Cardiac muscle cell (in vitro differentiated cells and primary cell): ENCODE measurements at regions not wholly inside any gene's neighbourhood (a gene's known extent, or its start where the extent isn't known, plus 50 kb on each side); places are given as distances from the start of the nearest gene placed in this dataset.

ENCODE experiments used
- DNase-seq, 2 donors: peaks; one replicate each; pipeline versions ENCODE4 v3.0.0 to v3.0.0-alpha.2; 2010 to 2017; ENCODE audit warnings: low read depth in 1 of 2, low spot score in 1 of 2
- H3K27ac ChIP-seq: fragments of 200-600 bp; sonication (generic); 2 replicates; pipeline ENCODE4 v1.5.1; 2016
- H3K27me3 ChIP-seq: fragments of 200-600 bp; sonication (generic); 2 replicates; pipeline ENCODE4 v1.6.0; 2016; ENCODE audit warnings: control low read depth
- H3K36me3 ChIP-seq: fragments of 200-600 bp; sonication (generic); 2 replicates; pipeline ENCODE4 v1.5.1; 2016; ENCODE audit warnings: control low read depth
- H3K4me1 ChIP-seq: fragments of 200-600 bp; sonication (generic); 2 replicates; pipeline ENCODE4 v1.8.1; 2017; ENCODE audit warnings: low read depth, mild to moderate bottlenecking, mixed run types
- H3K4me3 ChIP-seq: fragments of 200-600 bp; sonication (generic); 2 replicates; pipeline ENCODE4 v1.5.1; 2016; ENCODE audit warnings: mild to moderate bottlenecking
- H3K9me3 ChIP-seq: fragments of 200-600 bp; sonication (generic); 2 replicates; pipeline ENCODE4 v1.5.1; 2017; ENCODE audit warnings: low read depth, mild to moderate bottlenecking, control low read depth
- TF ChIP-seq, protein P1 (sequence below): IDR thresholded peaks from 2 replicates; pipeline ENCODE4 v1.5.1; 2012; ENCODE audit warnings: low read depth, mild to moderate bottlenecking, low read length

- DNase-seq, result no peak
- Histone ChIP-seq H3K4me1 (no peaks in the 10 kb centered on the region), H3K27me3 (no peaks in the 10 kb centered on the region), H3K4me3 (no peak overlapping the region), H3K27ac (no peak overlapping the region), H3K36me3 (no peaks in the 10 kb centered on the region), H3K9me3 (no peaks in the 10 kb centered on the region)
- TF ChIP-seq, protein P1, sequence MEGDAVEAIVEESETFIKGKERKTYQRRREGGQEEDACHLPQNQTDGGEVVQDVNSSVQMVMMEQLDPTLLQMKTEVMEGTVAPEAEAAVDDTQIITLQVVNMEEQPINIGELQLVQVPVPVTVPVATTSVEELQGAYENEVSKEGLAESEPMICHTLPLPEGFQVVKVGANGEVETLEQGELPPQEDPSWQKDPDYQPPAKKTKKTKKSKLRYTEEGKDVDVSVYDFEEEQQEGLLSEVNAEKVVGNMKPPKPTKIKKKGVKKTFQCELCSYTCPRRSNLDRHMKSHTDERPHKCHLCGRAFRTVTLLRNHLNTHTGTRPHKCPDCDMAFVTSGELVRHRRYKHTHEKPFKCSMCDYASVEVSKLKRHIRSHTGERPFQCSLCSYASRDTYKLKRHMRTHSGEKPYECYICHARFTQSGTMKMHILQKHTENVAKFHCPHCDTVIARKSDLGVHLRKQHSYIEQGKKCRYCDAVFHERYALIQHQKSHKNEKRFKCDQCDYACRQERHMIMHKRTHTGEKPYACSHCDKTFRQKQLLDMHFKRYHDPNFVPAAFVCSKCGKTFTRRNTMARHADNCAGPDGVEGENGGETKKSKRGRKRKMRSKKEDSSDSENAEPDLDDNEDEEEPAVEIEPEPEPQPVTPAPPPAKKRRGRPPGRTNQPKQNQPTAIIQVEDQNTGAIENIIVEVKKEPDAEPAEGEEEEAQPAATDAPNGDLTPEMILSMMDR, result no peak
Measured at GRCh38 chr15:70510433-70510832, 252.9 kb downstream of the UACA start.

DNA sequence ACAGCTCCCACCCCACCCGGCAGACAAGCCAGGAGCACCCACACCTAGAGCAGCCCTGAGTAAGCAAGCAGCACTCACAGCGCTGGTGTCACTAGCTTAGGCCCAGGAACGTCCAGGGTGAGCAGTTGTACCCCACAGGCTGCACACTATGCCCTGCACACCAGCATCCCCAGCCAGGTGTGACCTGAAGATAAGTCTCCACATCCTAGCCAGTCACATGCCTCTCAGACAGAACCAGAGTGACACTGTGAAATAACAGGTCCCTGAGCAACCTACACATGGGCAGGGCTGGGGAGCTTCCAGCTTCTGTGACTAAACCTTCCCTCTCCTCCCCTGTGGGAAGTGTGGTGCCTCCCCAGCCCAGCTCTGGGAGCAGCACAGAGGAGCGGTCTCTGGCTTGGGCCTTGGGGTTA lies 253.6 kb downstream of the UACA start:
- Histone ChIP-seq H3K4me1 (no peaks in the 10 kb centered on the region), H3K9me3 (no peaks in the 10 kb centered on the region), H3K27me3 (no peaks in the 10 kb centered on the region), H3K4me3 (no peak overlapping the region), H3K36me3 (no peaks in the 10 kb centered on the region), H3K27ac (no peak overlapping the region)
- no peak for DNase-seq
- TF ChIP-seq, protein P1, result no peak

DNA sequence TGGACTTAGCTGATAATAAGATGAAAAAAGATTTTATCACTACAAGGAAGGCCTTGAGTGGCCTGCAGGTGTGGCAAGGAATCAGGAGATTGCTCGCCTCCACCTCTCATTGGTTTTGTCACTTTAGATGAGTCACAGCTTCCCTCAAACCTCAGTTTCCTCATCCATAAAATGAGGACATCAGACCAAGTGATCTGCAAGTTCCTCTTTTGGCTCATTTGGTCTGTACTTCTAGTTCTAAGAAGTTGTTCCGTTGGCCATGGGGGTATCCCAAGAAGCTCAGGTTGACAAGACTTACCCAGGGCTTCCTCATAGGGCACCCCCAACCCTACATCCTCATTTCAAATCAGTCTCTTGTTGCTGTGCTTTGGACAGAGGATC lies 254.1 kb downstream of the UACA start:
- TF ChIP-seq, protein P1, result no peak
- no peak overlapping the region for H3K27ac ChIP-seq

DNA sequence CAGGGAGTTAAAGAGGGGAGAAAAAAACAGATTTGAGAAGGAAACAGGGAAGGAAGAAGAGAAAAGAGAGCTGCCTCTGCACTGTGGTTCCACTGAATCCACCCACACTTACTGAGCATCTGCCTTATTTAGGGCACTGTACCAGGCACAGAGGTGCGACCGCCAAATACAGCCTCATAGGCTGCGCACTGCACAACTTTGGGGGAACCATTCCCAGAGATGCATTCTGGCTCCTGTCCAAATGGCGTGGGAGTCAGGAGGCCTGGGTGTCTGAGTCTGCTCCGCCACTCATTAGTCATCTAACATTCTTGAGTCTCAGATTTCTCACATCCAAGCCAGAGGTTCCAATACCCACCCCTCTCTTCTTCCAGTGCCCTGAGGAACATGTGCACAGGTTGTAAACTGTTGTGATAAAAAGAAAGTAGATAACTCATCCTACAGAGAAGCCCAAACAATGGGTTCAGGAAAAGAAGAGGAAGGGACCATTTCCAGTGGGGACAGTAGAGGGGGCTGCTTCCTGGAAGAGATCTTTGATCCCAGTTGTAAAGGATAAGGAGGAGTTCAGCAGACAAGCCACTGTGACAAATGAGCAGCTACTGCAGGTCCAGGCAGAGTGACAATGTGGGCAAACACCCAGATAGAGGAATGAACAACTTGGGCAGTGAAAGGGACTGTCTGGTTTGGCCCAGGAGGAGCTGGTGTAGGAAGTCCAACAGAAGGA lies 254.6 kb downstream of the UACA start:
- Histone ChIP-seq H3K4me3 (no peak overlapping the region), H3K9me3 (no peaks in the 10 kb centered on the region), H3K27ac (no peak overlapping the region), H3K27me3 (no peaks in the 10 kb centered on the region), H3K36me3 (no peaks in the 10 kb centered on the region), H3K4me1 (peaks cover 3% of the 10 kb centered on the region)
- peak in 1 of 2 donors; percentile 91 for DNase-seq
- TF ChIP-seq, protein P1, result peak; percentile 12

More for the DNA sequence above, 254.1 kb downstream of the UACA start:
- Histone ChIP-seq H3K27me3 (no peaks in the 10 kb centered on the region), H3K4me1 (peaks cover 3% of the 10 kb centered on the region), H3K4me3 (no peak overlapping the region), H3K36me3 (no peaks in the 10 kb centered on the region), H3K9me3 (no peaks in the 10 kb centered on the region)
- DNase-seq, result no peak

DNA sequence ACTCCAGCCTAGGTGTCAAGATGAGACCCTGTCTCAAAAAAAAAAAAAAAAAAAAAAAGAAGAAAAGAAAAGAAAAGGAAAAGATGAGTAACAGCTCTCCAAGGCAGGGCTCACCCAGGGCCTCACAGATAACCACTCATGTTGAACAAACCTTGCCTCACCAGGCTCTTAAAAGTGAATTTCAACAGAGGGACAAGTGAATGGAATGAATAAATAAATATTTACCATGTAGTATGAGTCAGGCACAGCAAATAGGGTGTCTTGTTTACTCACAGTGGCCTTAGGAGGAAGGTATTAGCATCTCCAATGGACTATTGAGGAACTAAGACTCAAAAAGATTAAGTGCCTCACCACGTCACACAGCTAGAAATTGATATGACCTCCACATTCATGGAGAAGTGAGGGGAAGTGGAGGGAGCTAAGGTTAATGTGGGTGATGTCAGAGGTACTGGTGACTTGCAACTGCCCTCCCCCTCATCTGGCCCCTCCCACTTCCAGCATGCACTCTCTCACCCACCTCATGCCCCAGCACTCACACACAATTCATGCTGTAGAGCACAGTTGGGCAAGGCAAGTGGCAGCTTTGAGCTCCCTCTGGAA lies 255.5 kb downstream of the UACA start:
- TF ChIP-seq, protein P1, result no peak
- no peak overlapping the region for H3K4me3 ChIP-seq
- no peaks in the 10 kb centered on the region for H3K9me3 ChIP-seq
- DNase-seq, result peak in 1 of 2 donors; percentile 63
- H3K36me3 ChIP-seq, result no peaks in the 10 kb centered on the region
- H3K27ac ChIP-seq, result no peak overlapping the region
- H3K4me1 ChIP-seq, result peaks cover 6% of the 10 kb centered on the region
- no peaks in the 10 kb centered on the region for H3K27me3 ChIP-seq
